HTERT RPE-1 (cell line): ENCODE measurements at regions not wholly inside any gene's neighbourhood (a gene's known extent, or its start where the extent isn't known, plus 50 kb on each side); places are given as distances from the start of the nearest gene placed in this dataset.
"Not testable (repeated sequence)": the region's sequence is repeated elsewhere in the genome, so short reads cannot be mapped to it uniquely, and the experiment has no call there.

Source experiments
- in situ Hi-C: fragments of 300-500 bp; cut with MboI; formaldehyde crosslinking; loops from 4 replicates; pipeline ENCODE4 v1.14.3; 2020; ENCODE audit warnings: low sequenced_read_pairs

DNA sequence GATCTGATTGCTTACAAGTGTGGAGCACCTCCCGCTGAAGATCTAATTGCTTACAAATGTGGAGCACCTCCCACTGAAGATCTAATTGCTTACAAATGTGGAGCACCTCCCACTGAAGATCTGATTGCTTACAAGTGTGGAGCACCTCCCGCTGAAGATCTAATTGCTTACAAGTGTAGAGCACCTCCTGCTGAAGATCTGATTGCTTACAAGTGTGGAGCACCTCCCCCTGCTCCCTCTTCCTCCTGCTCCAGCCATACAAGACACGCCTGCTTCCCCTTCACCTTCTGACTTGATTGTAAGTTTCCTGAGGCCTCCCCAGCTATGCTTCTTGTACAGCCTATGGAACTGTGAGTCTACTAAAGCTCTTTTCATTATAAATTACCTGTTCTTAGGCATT lies 1014.9 kb downstream of the SOCS6 start:
- in situ Hi-C loops = not testable (repeated sequence)

GRCh38 chr18:71301596-71301995 lies 1012.8 kb downstream of the SOCS6 start:
- in situ Hi-C loops = no loop called here

DNA sequence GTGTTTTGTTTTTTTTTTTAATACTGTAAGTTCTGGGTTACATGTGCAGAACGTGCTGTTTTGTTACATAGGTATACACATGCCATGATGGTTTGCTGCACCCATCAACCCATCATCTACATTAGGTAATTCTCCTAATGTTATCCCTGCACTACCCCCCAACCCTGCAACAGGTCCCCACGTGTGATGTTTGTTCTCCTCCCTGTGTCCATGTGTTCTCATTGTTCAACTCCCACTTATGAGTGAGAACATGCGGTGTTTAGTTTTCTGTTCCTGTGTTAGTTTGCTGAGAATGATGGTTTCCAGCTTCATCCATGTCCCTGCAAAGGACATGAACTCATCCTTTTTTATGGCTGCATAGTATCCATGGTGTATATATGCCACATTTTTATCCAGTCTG lies 1005.4 kb downstream of the SOCS6 start:
- in situ Hi-C loops = not testable (repeated sequence)

- in situ Hi-C loops = no loop called here
Measured at GRCh38 chr18:71293322-71293721, 1004.5 kb downstream of the SOCS6 start.

DNA sequence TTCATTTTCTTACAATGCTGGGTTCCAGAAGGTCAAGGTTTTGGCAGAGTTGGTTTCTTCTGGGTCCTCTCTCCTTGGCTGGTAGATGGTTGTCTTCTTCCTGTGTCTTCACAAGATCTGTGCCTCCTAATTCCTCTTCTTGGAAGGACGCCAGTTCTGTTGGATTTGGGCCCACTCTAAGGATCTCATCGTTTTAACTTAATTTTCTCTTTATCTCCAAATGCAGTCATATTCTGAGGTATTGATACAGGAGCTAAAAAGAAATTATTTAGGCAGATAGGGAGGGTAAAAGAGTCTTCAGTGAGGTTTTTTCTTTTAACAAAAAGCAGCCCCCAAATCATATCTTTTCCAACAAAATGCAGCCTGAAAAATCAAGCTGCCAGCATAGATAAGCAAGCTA lies 998.4 kb downstream of the SOCS6 start:
- in situ Hi-C loops = no loop called here

DNA sequence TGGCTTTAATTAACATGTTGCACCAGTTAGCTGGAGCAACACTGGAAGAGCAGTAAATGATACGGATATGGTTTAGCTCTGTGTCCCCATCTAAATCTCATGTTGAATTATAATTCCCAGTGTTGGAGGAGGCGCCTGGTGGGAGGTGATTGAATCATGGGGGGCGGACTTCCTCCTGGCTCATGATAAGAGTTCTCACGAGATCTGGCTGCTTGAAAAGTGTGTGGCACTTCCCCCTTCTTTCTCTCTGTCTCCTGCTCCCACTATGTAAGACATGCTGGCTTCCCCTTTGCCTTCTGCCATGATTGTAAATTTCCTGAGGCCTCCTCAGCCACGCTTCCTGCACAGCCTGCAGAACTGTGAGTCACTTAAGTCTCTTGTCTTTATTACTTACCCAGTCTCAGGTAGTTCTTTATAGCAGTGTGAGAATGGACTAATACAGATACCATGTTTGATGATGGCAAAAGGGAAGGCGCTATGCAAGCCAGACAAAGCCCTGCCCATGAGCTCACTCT lies 963.6 kb downstream of the SOCS6 start:
- in situ Hi-C loops = no loop called here

GRCh38 chr18:71250191-71250590 lies 961.3 kb downstream of the SOCS6 start:
- in situ Hi-C loops = no loop called here

DNA sequence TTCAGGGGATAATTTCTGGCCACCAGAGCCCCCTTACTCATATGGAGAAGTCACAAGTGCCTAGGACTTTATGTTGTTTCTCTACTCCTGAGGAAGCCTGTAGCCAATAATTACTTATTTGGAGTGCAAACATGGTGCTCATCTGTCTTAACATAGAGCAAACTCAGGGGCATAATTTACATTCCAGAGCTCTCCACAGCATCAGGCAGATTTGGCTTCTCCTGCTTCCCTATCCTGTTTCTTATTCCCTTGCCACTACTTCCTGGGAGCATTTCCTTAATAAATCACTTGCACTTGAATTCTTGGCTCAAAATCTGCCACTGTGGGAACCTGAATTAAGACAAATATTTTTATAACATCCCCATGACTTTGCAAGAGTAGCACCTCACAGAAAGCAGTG lies 960.9 kb downstream of the SOCS6 start:
- in situ Hi-C loops = no loop called here

- in situ Hi-C loops = no loop called here
Measured at GRCh38 chr18:71242981-71243380, 954.1 kb downstream of the SOCS6 start.

DNA sequence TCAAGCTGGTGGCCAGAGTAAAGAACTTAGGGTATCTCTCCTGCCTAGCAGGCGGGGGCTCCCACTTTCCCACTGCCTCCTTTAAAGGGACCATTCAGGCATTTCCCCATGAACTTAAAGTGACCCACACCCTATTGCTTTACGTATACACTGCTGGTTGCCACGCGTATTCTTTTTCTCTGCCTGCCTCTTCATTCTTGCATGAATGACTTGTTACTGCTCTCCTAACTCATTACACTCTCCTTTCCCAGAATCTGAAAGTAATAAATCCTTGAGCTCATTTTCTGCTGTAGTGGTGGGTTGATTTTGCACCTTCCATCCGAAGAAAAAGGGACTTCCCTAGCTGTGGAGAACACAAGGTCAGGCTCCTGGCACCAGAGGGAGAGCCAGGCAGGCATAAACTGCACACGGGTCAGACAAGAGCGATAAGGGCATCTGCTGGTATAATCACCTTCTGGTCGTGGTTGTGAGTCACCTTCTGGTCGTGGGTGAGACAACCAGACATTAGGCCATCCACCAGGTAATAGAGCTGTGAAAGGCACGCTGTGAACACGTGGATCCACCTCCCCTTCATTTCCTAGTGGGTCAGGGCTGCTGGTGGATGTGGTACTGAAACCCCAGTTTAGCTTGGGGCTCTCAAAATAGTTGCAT lies 950.3 kb downstream of the SOCS6 start:
- in situ Hi-C loops = no loop called here

DNA sequence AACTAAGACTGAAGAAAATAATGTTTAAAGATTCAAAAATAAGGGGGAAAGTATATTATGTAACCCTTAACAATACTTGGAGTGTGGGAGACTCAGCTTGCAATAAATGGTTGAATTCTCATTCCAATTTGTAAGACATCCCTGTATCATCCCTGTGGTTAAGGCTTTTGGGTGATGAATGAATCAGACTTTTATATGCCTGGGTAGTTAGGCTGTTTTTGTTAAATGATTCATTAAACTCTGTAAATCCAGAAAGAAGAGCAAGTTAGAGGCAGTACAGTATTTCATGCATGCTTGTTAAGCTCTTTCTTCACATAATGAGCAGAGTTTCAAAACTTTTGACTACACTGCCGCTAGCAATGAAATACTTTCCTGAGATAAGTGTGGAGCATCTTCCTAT lies 948.8 kb downstream of the SOCS6 start:
- in situ Hi-C loops = no loop called here

GRCh38 chr18:71233177-71233576 lies 944.3 kb downstream of the SOCS6 start:
- in situ Hi-C loops = no loop called here

- in situ Hi-C loops = no loop called here
Measured at GRCh38 chr18:71223486-71223885, 934.6 kb downstream of the SOCS6 start.

- in situ Hi-C loops = no loop called here
Measured at GRCh38 chr18:71221405-71221804, 932.6 kb downstream of the SOCS6 start.

- in situ Hi-C loops = not testable (repeated sequence)
Measured at GRCh38 chr18:71212739-71213138, 923.9 kb downstream of the SOCS6 start.

DNA sequence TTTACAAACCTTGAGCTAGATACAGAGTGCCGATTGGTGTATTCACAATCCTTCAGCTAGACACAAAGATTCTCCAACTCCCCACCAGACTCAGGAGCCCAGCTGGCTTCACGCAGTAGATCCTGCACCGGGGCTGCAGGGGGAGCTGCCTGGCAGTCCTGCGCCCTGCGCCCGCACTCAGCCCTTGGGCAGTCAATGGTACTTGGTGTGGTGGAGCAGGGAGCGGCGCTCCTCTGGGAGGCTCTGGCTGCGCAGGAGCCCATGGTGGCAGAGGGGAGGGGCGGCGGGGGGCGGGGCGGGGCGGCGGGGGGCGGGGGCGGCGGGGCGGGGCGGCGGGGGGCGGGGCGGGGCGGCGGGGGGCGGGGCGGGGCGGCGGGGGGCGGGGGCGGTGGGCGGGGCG lies 923.4 kb downstream of the SOCS6 start:
- in situ Hi-C loops = no loop called here

- in situ Hi-C loops = no loop called here
Measured at GRCh38 chr18:71209944-71210343, 921.1 kb downstream of the SOCS6 start.

DNA sequence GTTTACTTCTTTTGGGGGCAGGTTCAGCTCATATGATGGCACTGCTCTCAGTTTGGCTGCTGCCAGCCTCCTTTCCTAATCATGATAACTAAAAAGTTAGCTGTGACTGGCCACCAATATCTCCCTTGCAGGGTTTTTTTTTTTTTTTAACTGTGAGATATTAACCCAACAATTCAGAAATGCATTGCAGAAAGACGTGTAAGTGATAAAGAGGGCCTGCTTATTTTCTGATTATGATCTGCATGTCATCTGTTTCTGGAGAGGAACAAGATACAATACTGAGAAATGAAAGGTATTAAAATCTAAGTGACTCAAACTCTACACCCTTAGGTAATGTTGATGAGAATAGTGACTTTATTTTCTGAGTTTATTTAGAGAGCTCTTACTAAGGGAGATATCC lies 905.6 kb downstream of the SOCS6 start:
- in situ Hi-C loops = no loop called here

DNA sequence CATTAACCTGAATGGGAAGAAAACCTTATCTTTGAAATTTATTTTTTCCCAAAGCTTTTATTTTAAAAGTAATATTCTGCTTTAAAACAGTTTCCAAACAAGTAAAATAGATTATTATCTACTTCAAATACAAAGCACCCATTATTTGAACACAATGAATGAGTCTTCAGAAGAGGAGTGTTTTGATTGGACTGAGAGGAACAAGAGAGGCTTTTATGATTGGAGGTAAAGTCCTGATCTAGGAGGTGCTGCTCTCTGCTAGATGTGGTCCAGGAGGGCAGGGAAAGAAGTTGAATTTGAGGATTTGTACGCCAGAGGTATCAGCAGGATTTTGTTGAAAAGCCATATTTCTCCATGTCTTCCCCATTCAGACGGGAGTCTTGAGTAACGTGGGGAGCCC lies 900.7 kb downstream of the SOCS6 start:
- in situ Hi-C loops = no loop called here

- in situ Hi-C loops = no loop called here
Measured at GRCh38 chr18:71168557-71169145, 879.8 kb downstream of the SOCS6 start.

- in situ Hi-C loops = no loop called here
Measured at GRCh38 chr18:71136487-71136886, 847.6 kb downstream of the SOCS6 start.

DNA sequence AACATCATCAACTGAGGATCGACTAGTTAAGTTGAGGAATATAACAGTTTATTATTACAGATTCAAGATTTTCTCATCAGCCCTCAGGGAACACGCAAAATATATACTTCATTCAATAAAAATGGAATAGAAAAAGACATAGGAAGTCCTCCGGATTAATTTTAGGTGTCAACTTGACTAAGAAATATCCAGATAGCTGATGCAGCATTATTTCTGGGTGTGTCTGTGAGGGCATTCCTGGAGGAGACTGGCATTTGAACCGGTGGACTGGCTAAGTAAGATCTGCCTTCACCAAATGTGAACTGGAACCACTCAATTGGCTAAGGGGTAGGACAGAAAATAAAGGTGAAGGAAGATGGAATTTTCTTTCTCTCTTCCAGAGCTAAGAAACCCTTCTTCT lies 845.3 kb downstream of the SOCS6 start:
- in situ Hi-C loops = no loop called here

GRCh38 chr18:71131918-71132317 lies 843.1 kb downstream of the SOCS6 start:
- in situ Hi-C loops = no loop called here
